Hepatocyte (in vitro differentiated cells): ENCODE measurements at regions not wholly inside any gene's neighbourhood (a gene's known extent, or its start where the extent isn't known, plus 50 kb on each side); places are given as distances from the start of the nearest gene placed in this dataset.

ENCODE experiments used
- DNase-seq: peaks from one replicate; pipeline ENCODE4 v3.0.0-alpha.2; 2016; ENCODE audit warnings: low spot score
- H2AFZ ChIP-seq: fragments of 200-600 bp; sonication (generic); 2 replicates; pipeline ENCODE4 v1.6.0; 2016; ENCODE audit warnings: antibody characterized with exemption, mild to moderate bottlenecking
- H3K27ac ChIP-seq: fragments of 200-600 bp; sonication (generic); 2 replicates; pipeline ENCODE4 v1.5.1; 2016; ENCODE audit warnings: mild to moderate bottlenecking
- H3K27me3 ChIP-seq: fragments of 200-600 bp; sonication (generic); 2 replicates; pipeline ENCODE4 v1.6.1; 2016
- H3K36me3 ChIP-seq: fragments of 200-600 bp; sonication (generic); replicated peaks from 2 replicates; pipeline ENCODE4 v1.5.1; 2016; ENCODE audit warnings: low read depth; ENCODE audit not compliant: insufficient read depth
- H3K4me1 ChIP-seq: fragments of 200-600 bp; sonication (generic); 2 replicates; pipeline ENCODE4 v1.5.1; 2016; ENCODE audit warnings: mild to moderate bottlenecking, moderate library complexity; ENCODE audit not compliant: insufficient read depth
- H3K4me2 ChIP-seq: fragments of 200-600 bp; sonication (generic); 2 replicates; pipeline ENCODE4 v1.6.0; 2016
- H3K4me3 ChIP-seq: fragments of 200-600 bp; sonication (generic); 2 replicates; pipeline ENCODE4 v1.5.1; 2016; ENCODE audit warnings: mild to moderate bottlenecking
- H3K79me2 ChIP-seq: fragments of 200-600 bp; sonication (generic); 2 replicates; pipeline ENCODE4 v1.6.0; 2017; ENCODE audit warnings: mild to moderate bottlenecking
- H3K9me2 ChIP-seq: fragments of 200-600 bp; sonication (generic); replicated peaks from 2 replicates; pipeline ENCODE4 v1.6.0; 2017; ENCODE audit warnings: mild to moderate bottlenecking; ENCODE audit not compliant: insufficient read depth
- H3K9me3 ChIP-seq: fragments of 200-600 bp; sonication (generic); 2 replicates; pipeline ENCODE4 v1.5.1; 2016; ENCODE audit warnings: low read depth, mild to moderate bottlenecking
- H4K20me1 ChIP-seq: fragments of 200-600 bp; sonication (generic); 2 replicates; pipeline ENCODE4 v1.6.0; 2016; ENCODE audit warnings: mild to moderate bottlenecking; ENCODE audit not compliant: insufficient read depth, poor library complexity, severe bottlenecking
- CTCF ChIP-seq: fragments of 200-600 bp; sonication (generic); IDR thresholded peaks from 2 replicates; pipeline ENCODE4 v1.5.1; 2016; ENCODE audit warnings: antibody characterized with exemption, mild to moderate bottlenecking; ENCODE audit not compliant: poor library complexity
- EZH2 ChIP-seq: fragments of 200-600 bp; sonication (generic); IDR thresholded peaks from 2 replicates; pipeline ENCODE4 v1.6.1; 2016; ENCODE audit warnings: antibody characterized with exemption, mild to moderate bottlenecking, borderline replicate concordance
- EZH2phosphoT487 ChIP-seq: fragments of 200-600 bp; sonication (generic); IDR thresholded peaks from one replicate; pipeline ENCODE4 v1.6.1; 2018; ENCODE audit warnings: antibody characterized with exemption, mild to moderate bottlenecking, low read depth, moderate library complexity; ENCODE audit not compliant: unreplicated experiment, severe bottlenecking
- WGBS: methylation state at CpG from one replicate; pipeline ENCODE4 v1.1.6; 2016; ENCODE audit warnings: low lambda C conversion rate; ENCODE audit errors: missing lambda C conversion rate; 5-methylcytosine and 5-hydroxymethylcytosine counted together

GRCh38 chr6:153872946-153873345 is 166.1 kb upstream of the OPRM1 start:
- Histone ChIP-seq H3K36me3 (no peaks in the 10 kb centered on the region), H3K27ac (no peak overlapping the region), H3K4me1 (no peaks in the 10 kb centered on the region), H3K79me2 (no peaks in the 10 kb centered on the region), H3K4me3 (no peak overlapping the region), H3K27me3 (no peaks in the 10 kb centered on the region), H2AFZ (no peak overlapping the region), H3K4me2 (no peak overlapping the region), H3K9me3 (no peaks in the 10 kb centered on the region), H3K9me2 (no peaks in the 10 kb centered on the region), H4K20me1 (no peaks in the 10 kb centered on the region)
- TF ChIP-seq EZH2phosphoT487 (no peak), CTCF (no peak), EZH2 (no peak)
- WGBS: 87% methylated on average over 2 of the region's 2 CpGs
- no peak for DNase-seq

GRCh38 chr6:153862927-153863326 is 176.1 kb upstream of the OPRM1 start:
- DNase-seq: no peak
- Histone ChIP-seq H3K79me2 (no peaks in the 10 kb centered on the region), H3K4me3 (no peak overlapping the region), H3K4me2 (no peak overlapping the region), H4K20me1 (no peaks in the 10 kb centered on the region), H3K9me2 (no peaks in the 10 kb centered on the region), H3K9me3 (no peaks in the 10 kb centered on the region), H3K27me3 (no peaks in the 10 kb centered on the region), H2AFZ (no peak overlapping the region), H3K27ac (peak overlapping the region; percentile 33), H3K4me1 (no peaks in the 10 kb centered on the region), H3K36me3 (no peaks in the 10 kb centered on the region)
- WGBS: 72% methylated on average over 1 of the region's 1 CpG
- TF ChIP-seq EZH2: no peak
- TF ChIP-seq CTCF: no peak
- no peak for TF ChIP-seq EZH2phosphoT487

GRCh38 chr6:153862139-153862538 is 176.9 kb upstream of the OPRM1 start:
- Histone ChIP-seq H3K4me1 (no peaks in the 10 kb centered on the region), H3K4me2 (no peak overlapping the region), H3K36me3 (no peaks in the 10 kb centered on the region), H3K9me2 (no peaks in the 10 kb centered on the region), H3K79me2 (no peaks in the 10 kb centered on the region), H3K4me3 (no peak overlapping the region), H3K27ac (no peak overlapping the region), H2AFZ (no peak overlapping the region), H3K9me3 (no peaks in the 10 kb centered on the region), H3K27me3 (no peaks in the 10 kb centered on the region), H4K20me1 (no peaks in the 10 kb centered on the region)
- DNase-seq: no peak
- no peak for TF ChIP-seq CTCF
- no peak for TF ChIP-seq EZH2phosphoT487
- TF ChIP-seq EZH2: no peak

GRCh38 chr6:153858529-153858928 is 180.5 kb upstream of the OPRM1 start:
- H3K9me3 ChIP-seq: no peaks in the 10 kb centered on the region
- H3K4me3 ChIP-seq: no peak overlapping the region
- WGBS: 86% methylated on average over 5 of the region's 5 CpGs
- no peaks in the 10 kb centered on the region for H3K9me2 ChIP-seq
- no peak overlapping the region for H2AFZ ChIP-seq
- no peak overlapping the region for H3K27ac ChIP-seq
- no peak for DNase-seq
- H3K36me3 ChIP-seq: no peaks in the 10 kb centered on the region
- H4K20me1 ChIP-seq: no peaks in the 10 kb centered on the region
- H3K27me3 ChIP-seq: no peaks in the 10 kb centered on the region
- no peaks in the 10 kb centered on the region for H3K79me2 ChIP-seq
- no peak for TF ChIP-seq EZH2phosphoT487
- TF ChIP-seq EZH2: no peak
- no peak for TF ChIP-seq CTCF
- no peaks in the 10 kb centered on the region for H3K4me1 ChIP-seq
- H3K4me2 ChIP-seq: no peak overlapping the region
